Esophagus squamous epithelium (tissue), 4 donors: ENCODE measurements at regions not wholly inside any gene's neighbourhood (a gene's known extent, or its start where the extent isn't known, plus 50 kb on each side); places are given as distances from the start of the nearest gene placed in this dataset.

Experiments used
- CTCF ChIP-seq, 6 experiments: fragments of 450-650 bp in 4 of 6; fragments of 200-600 bp in 2 of 6; sonication (generic) in 2 of 6; IDR thresholded peaks; one replicate each; pipeline ENCODE4 v1.5.1; 2016 to 2019; ENCODE audit warnings: antibody characterized with exemption in 6 of 6, mild to moderate bottlenecking in 4 of 6, moderate library complexity in 4 of 6
- POLR2A ChIP-seq, 4 donors: fragments of 450-650 bp; IDR thresholded peaks; one replicate each; pipeline ENCODE4 v1.6.1; 2017; ENCODE audit warnings: antibody characterized with exemption in 4 of 4, mild to moderate bottlenecking in 4 of 4, moderate library complexity in 3 of 4

GRCh38 chr5:86879086-86879485 lies 261.3 kb downstream of the COX7C start:
- TF ChIP-seq CTCF (IDR thresholded peaks at IDR 0.05) (no peak), POLR2A (IDR thresholded peaks at IDR 0.05) (no peak)
